Liver (tissue), 8 donors: ENCODE measurements at regions not wholly inside any gene's neighbourhood (a gene's known extent, or its start where the extent isn't known, plus 50 kb on each side); places are given as distances from the start of the nearest gene placed in this dataset.

Experiments used
- DNase-seq: peaks from one replicate; pipeline ENCODE4 v3.0.0-alpha.2; 2017; ENCODE audit warnings: low spot score
- H3K27ac ChIP-seq, 2 donors: one replicate each; pipeline ENCODE4 v1.7.0; 2013; ENCODE audit warnings: inconsistent platforms in 2 of 2, low read length in 2 of 2, control low read depth in 1 of 2, low read depth in 1 of 2, mild to moderate bottlenecking in 1 of 2
- H3K27me3 ChIP-seq, 4 donors: one replicate each; pipeline versions ENCODE4 v1.6.1 to v1.7.0; 2013; ENCODE audit warnings: low read length in 3 of 4, inconsistent platforms in 1 of 4, mild to moderate bottlenecking in 1 of 4, moderate library complexity in 1 of 4; ENCODE audit not compliant: control insufficient read depth in 4 of 4, insufficient read depth in 4 of 4
- H3K36me3 ChIP-seq, 4 donors: one replicate each; pipeline versions ENCODE4 v1.6.1 to v1.7.0; 2013; ENCODE audit warnings: low read length in 3 of 4, mild to moderate bottlenecking in 3 of 4, low read depth in 1 of 4, moderate library complexity in 1 of 4; ENCODE audit not compliant: control insufficient read depth in 4 of 4, insufficient read depth in 3 of 4
- H3K4me1 ChIP-seq, 4 donors: one replicate each; pipeline versions ENCODE4 v1.6.1 to v1.7.0; 2013; ENCODE audit warnings: low read length in 3 of 4, mild to moderate bottlenecking in 3 of 4, moderate library complexity in 1 of 4; ENCODE audit not compliant: control insufficient read depth in 4 of 4, insufficient read depth in 4 of 4
- H3K4me3 ChIP-seq, 3 donors: one replicate each; pipeline versions ENCODE4 v1.6.1 to v1.7.0; 2013; ENCODE audit warnings: low read length in 3 of 3, control low read depth in 1 of 3, low read depth in 1 of 3, mild to moderate bottlenecking in 1 of 3
- H3K9ac ChIP-seq, 2 donors: one replicate each; pipeline ENCODE4 v1.7.0; 2013; ENCODE audit warnings: low read length in 2 of 2, mild to moderate bottlenecking in 2 of 2, moderate library complexity in 2 of 2, control low read depth in 1 of 2, low read depth in 1 of 2
- H3K9me3 ChIP-seq, 4 donors: one replicate each; pipeline versions ENCODE4 v1.6.1 to v1.7.0; 2013; ENCODE audit warnings: low read length in 3 of 4; ENCODE audit not compliant: control insufficient read depth in 4 of 4
- CTCF ChIP-seq: fragments of 150-350 bp; IDR thresholded peaks from 2 replicates; pipeline ENCODE4 v1.5.1; 2017; ENCODE audit warnings: improper control_type of control experiment, low read depth, low read length; ENCODE audit not compliant: missing input control
- EGR1 ChIP-seq, 2 donors: IDR thresholded peaks; 2 replicates each; pipeline ENCODE4 v1.6.1; 2016 to 2018; ENCODE audit warnings: antibody characterized with exemption in 2 of 2, low read depth in 2 of 2
- FOXA1 ChIP-seq: IDR thresholded peaks from 2 replicates; pipeline ENCODE4 v1.6.1; 2016; ENCODE audit warnings: antibody characterized with exemption
- FOXA2 ChIP-seq: IDR thresholded peaks from 2 replicates; pipeline ENCODE4 v1.6.1; 2016; ENCODE audit warnings: antibody characterized with exemption
- GABPA ChIP-seq, 2 donors: IDR thresholded peaks in 1 of 2; conservative IDR thresholded peaks in 1 of 2; 2 replicates each; pipeline ENCODE4 v1.6.1; 2016; ENCODE audit warnings: antibody characterized with exemption in 2 of 2, mild to moderate bottlenecking in 1 of 2, moderate library complexity in 1 of 2
- HNF4A ChIP-seq, 2 donors: conservative IDR thresholded peaks; 2 replicates each; pipeline ENCODE4 v1.6.1; 2016; ENCODE audit warnings: antibody characterized with exemption in 2 of 2, mild to moderate bottlenecking in 2 of 2
- HNF4G ChIP-seq: IDR thresholded peaks from 2 replicates; pipeline ENCODE4 v1.6.1; 2016; ENCODE audit warnings: antibody characterized with exemption
- JUND ChIP-seq, 2 donors: IDR thresholded peaks; 2 replicates each; pipeline ENCODE4 v1.6.1; 2016; ENCODE audit warnings: antibody characterized with exemption in 2 of 2
- NR2F2 ChIP-seq: IDR thresholded peaks from 2 replicates; pipeline ENCODE4 v1.6.1; 2016; ENCODE audit warnings: antibody characterized with exemption
- RAD21 ChIP-seq, 2 donors: IDR thresholded peaks; 2 replicates each; pipeline ENCODE4 v1.6.1; 2016; ENCODE audit warnings: antibody characterized with exemption in 2 of 2, mild to moderate bottlenecking in 2 of 2
- REST ChIP-seq: IDR thresholded peaks from 2 replicates; pipeline ENCODE4 v1.6.1; 2016; ENCODE audit warnings: antibody characterized with exemption, mild to moderate bottlenecking
- RXRA ChIP-seq, 2 donors: IDR thresholded peaks; 2 replicates each; pipeline ENCODE4 v1.6.1; 2017 to 2018; ENCODE audit warnings: antibody characterized with exemption in 2 of 2, mild to moderate bottlenecking in 1 of 2
- SP1 ChIP-seq: IDR thresholded peaks from 2 replicates; pipeline ENCODE4 v1.6.1; 2018; ENCODE audit warnings: antibody characterized with exemption, mild to moderate bottlenecking
- TAF1 ChIP-seq: conservative IDR thresholded peaks from 2 replicates; pipeline ENCODE4 v1.6.1; 2016; ENCODE audit warnings: antibody characterized with exemption, mild to moderate bottlenecking
- YY1 ChIP-seq: IDR thresholded peaks from 2 replicates; pipeline ENCODE4 v1.6.1; 2016; ENCODE audit warnings: antibody characterized with exemption, mild to moderate bottlenecking
- ZBTB33 ChIP-seq: IDR thresholded peaks from 2 replicates; pipeline ENCODE4 v1.6.1; 2016; ENCODE audit warnings: antibody characterized with exemption
- WGBS: extraction: QIAGEN DNeasy Blood & Tissue Kit; methylation state at CpG from one replicate; pipeline ENCODE4 v1.1.7; 2013; 5-methylcytosine and 5-hydroxymethylcytosine counted together
- TF ChIP-seq, protein P1 (sequence below): IDR thresholded peaks from 2 replicates; pipeline ENCODE4 v1.6.1; 2016; ENCODE audit warnings: antibody characterized with exemption
- TF ChIP-seq, protein P2 (sequence below): IDR thresholded peaks from 2 replicates; pipeline ENCODE4 v1.6.1; 2016; ENCODE audit warnings: antibody characterized with exemption
- donor health status: healthy.
- donor health status: healthy.
- donor health status: healthy.
- donor health status: healthy.
- donor health status: healthy.

DNA sequence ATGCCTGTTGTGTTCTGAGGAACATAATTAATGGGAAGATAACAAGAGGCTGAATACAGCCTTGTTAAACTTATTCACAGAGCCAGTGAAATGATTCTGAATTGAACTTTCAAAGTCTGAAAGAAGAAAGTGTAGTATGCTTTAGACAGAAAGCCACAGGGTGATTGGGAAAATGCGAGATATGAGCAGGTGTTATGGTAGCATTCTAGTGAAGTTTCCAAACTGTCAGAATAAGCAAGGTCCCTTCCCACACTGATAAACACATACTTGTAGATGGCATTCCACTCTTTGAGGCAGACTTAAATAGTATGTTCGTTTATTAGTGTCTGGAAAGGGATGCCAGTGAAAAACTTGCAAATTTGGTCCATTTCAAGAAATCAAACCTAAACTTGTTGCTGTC lies 70.5 kb upstream of the ITPRID2 start:
- no peaks in the 10 kb centered on the region for H3K27me3 ChIP-seq
- no peak overlapping the region for H3K27ac ChIP-seq
- H3K36me3 ChIP-seq: no peaks in the 10 kb centered on the region
- TF ChIP-seq SP1: no peak
- TF ChIP-seq RAD21 (IDR thresholded peaks at IDR 0.05): no peak
- no peak for TF ChIP-seq NR2F2
- TF ChIP-seq JUND (IDR thresholded peaks at IDR 0.05): no peak
- no peak for TF ChIP-seq HNF4G
- TF ChIP-seq, protein P1, sequence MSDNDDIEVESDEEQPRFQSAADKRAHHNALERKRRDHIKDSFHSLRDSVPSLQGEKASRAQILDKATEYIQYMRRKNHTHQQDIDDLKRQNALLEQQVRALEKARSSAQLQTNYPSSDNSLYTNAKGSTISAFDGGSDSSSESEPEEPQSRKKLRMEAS: no peak
- TF ChIP-seq GABPA (IDR thresholded peaks at IDR 0.05 in 1 of 2, conservative IDR thresholded peaks at IDR 0.05 in 1 of 2): no peak
- TF ChIP-seq ZBTB33: no peak
- TF ChIP-seq, protein P2, sequence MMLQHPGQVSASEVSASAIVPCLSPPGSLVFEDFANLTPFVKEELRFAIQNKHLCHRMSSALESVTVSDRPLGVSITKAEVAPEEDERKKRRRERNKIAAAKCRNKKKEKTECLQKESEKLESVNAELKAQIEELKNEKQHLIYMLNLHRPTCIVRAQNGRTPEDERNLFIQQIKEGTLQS: no peak
- no peak for TF ChIP-seq RXRA (IDR thresholded peaks at IDR 0.05)
- no peak for TF ChIP-seq EGR1 (IDR thresholded peaks at IDR 0.05; ENCODE audit: low read depth in 2 of 2)
- TF ChIP-seq REST: no peak
- no peak for TF ChIP-seq FOXA1
- TF ChIP-seq YY1: no peak
- no peak for TF ChIP-seq TAF1
- no peak for TF ChIP-seq HNF4A (conservative IDR thresholded peaks at IDR 0.05)
- no peak for TF ChIP-seq FOXA2
- no peak for TF ChIP-seq CTCF
- 83% methylated on average over 2 of the region's 2 CpGs for WGBS
- H3K9ac ChIP-seq: no peak overlapping the region
- H3K4me3 ChIP-seq: no peak overlapping the region
- H3K9me3 ChIP-seq: no peaks in the 10 kb centered on the region
- H3K4me1 ChIP-seq: no peaks in the 10 kb centered on the region
- DNase-seq: no peak
